Esophagus muscularis mucosa (tissue), 4 donors: ENCODE measurements at regions not wholly inside any gene's neighbourhood (a gene's known extent, or its start where the extent isn't known, plus 50 kb on each side); places are given as distances from the start of the nearest gene placed in this dataset.
"Not testable (repeated sequence)": the region's sequence is repeated elsewhere in the genome, so short reads cannot be mapped to it uniquely, and the experiment has no call there.

ENCODE experiments used
- DNase-seq: peaks from one replicate; pipeline ENCODE4 v3.0.0-alpha.2; 2017; ENCODE audit errors: extremely low spot score
- H3K27ac ChIP-seq, 4 donors: fragments of 200-600 bp; sonication (generic); replicated peaks in 1 of 4; 1 replicate in 3 of 4; 2 replicates in 1 of 4; pipeline ENCODE4 v1.5.1; 2016 to 2019; ENCODE audit warnings: mild to moderate bottlenecking in 1 of 4
- H3K27me3 ChIP-seq, 4 donors: fragments of 200-600 bp; sonication (generic); one replicate each; pipeline versions ENCODE4 v1.5.1 to v1.6.0; 2016 to 2019
- H3K36me3 ChIP-seq, 4 donors: fragments of 200-600 bp; sonication (generic); one replicate each; pipeline ENCODE4 v1.5.1; 2016 to 2019
- H3K4me1 ChIP-seq, 4 donors: fragments of 200-600 bp; sonication (generic); one replicate each; pipeline ENCODE4 v1.5.1; 2016 to 2019
- H3K4me3 ChIP-seq, 4 donors: fragments of 200-600 bp; sonication (generic); 1 replicate in 2 of 4; 2 replicates in 2 of 4; pipeline ENCODE4 v1.5.1; 2016 to 2019; ENCODE audit warnings: mild to moderate bottlenecking in 4 of 4, moderate library complexity in 1 of 4
- H3K9me3 ChIP-seq, 4 donors: fragments of 200-600 bp; sonication (generic); 1 replicate in 3 of 4; 2 replicates in 1 of 4; pipeline ENCODE4 v1.5.1; 2016 to 2019
- CTCF ChIP-seq, 3 experiments: fragments of 200-600 bp in 2 of 3; fragments of 450-650 bp in 1 of 3; sonication (generic) in 2 of 3; IDR thresholded peaks; one replicate each; pipeline ENCODE4 v1.5.1; 2017 to 2019; ENCODE audit warnings: antibody characterized with exemption in 3 of 3, mild to moderate bottlenecking in 2 of 3, moderate library complexity in 1 of 3
- EP300 ChIP-seq: sonication (generic); formaldehyde crosslinking; IDR thresholded peaks from one replicate; pipeline ENCODE4 v1.6.1; 2017; ENCODE audit warnings: antibody characterized with exemption
- POLR2A ChIP-seq: fragments of 450-650 bp; IDR thresholded peaks from one replicate; pipeline ENCODE4 v1.6.1; 2017; ENCODE audit warnings: antibody characterized with exemption, moderate library complexity, mild to moderate bottlenecking, low read depth
- POLR2AphosphoS5 ChIP-seq, 2 donors: sonication (generic); formaldehyde crosslinking; IDR thresholded peaks; one replicate each; pipeline ENCODE4 v1.6.1; 2017; ENCODE audit warnings: antibody characterized with exemption in 2 of 2
- WGBS: methylation state at CpG from one replicate; pipeline ENCODE4 v1.1.5; 2018; 5-methylcytosine and 5-hydroxymethylcytosine counted together
- intact Hi-C: fragments of 100-400 bp; cut with DNase I; formaldehyde crosslinking; loops from one replicate; pipeline ENCODE4 v1.15.1; 2023

- Histone ChIP-seq H3K27ac (no peak overlapping the region), H3K36me3 (no peaks in the 10 kb centered on the region), H3K4me1 (peaks cover 0 to 4% (median 0%) of the 10 kb centered on the region in 4 donors), H3K4me3 (no peak overlapping the region), H3K9me3 (no peaks in the 10 kb centered on the region), H3K27me3 (no peaks in the 10 kb centered on the region)
- intact Hi-C loops: no loop called here
- no peak for TF ChIP-seq POLR2A
- no peak for TF ChIP-seq CTCF (IDR thresholded peaks at IDR 0.05)
- TF ChIP-seq POLR2AphosphoS5 (IDR thresholded peaks at IDR 0.05): no peak
- no peak for TF ChIP-seq EP300
- 65% methylated on average over 3 of the region's 3 CpGs for WGBS
- no peak for DNase-seq
Measured at GRCh38 chr15:57797110-57797509, 90.6 kb downstream of the POLR2M start.

DNA sequence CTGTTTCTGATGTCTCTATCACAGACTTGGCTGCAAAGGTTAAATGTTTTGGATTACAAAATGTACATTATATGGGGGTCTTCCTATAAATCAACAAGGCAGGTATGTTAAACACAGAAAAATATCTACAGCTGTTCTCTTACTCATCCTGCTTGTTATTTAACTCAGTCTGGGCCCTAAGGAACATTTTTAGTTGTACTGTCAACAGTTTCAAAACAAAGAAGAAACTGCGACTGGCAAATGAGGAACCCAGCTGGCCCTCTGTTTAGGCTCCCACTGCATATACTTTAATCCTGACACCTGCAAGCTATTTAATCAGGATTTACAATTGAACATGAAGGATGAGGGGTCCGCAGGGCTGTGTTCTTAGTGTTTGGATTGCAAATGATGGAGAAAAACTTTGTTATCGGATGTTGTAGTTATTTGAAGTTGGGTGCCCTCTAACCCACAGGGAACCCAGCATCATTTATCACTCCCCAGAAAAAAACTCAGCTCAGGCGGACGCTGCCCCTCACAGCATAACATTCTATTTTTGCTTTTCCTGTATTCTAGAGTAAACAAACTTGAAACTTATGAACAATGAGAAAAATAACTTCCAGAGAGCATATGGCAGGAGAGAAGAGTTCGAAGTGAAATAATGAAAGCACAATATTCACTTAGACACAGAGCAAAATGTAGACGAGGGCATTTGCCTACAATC lies 91.2 kb downstream of the POLR2M start:
- DNase-seq: no peak
- WGBS: 49% methylated on average over 7 of the region's 7 CpGs
- TF ChIP-seq POLR2AphosphoS5 (IDR thresholded peaks at IDR 0.05) (no peak), POLR2A (no peak), CTCF (IDR thresholded peaks at IDR 0.05) (no peak), EP300 (no peak)
- Histone ChIP-seq H3K4me3 (no peak overlapping the region), H3K27ac (no peak overlapping the region), H3K4me1 (peaks cover 0 to 4% (median 0%) of the 10 kb centered on the region in 4 donors), H3K27me3 (no peaks in the 10 kb centered on the region), H3K9me3 (no peaks in the 10 kb centered on the region), H3K36me3 (no peaks in the 10 kb centered on the region)
- intact Hi-C loops: no loop called here

DNA sequence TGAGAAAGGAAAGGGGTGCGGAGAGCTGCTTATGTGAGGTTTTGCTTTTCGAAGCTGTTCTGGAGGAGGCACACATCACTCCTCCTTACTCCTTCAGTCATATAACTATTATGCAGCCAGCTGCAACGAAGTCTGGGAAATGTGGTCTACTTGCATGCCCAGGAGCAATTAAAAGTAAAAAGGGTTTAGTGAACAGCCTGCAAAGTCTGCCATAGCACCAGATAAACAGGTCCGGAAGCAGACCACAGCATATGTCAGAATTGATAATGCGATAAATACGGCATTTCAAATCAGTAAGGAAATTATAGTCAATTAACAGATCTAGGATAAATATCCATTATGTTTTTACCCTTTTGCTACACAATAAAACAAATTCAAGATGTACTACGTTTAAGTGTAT lies 99.5 kb downstream of the POLR2M start:
- no peaks in the 10 kb centered on the region for H3K4me1 ChIP-seq
- peaks cover 0 to 4% (median 0%) of the 10 kb centered on the region in 4 donors for H3K9me3 ChIP-seq
- DNase-seq: no peak
- no peaks in the 10 kb centered on the region for H3K27me3 ChIP-seq
- intact Hi-C loops: no loop called here
- WGBS: 69% methylated on average over 7 of the region's 7 CpGs
- TF ChIP-seq CTCF (IDR thresholded peaks at IDR 0.05) (no peak), POLR2A (no peak), EP300 (no peak), POLR2AphosphoS5 (IDR thresholded peaks at IDR 0.05) (no peak)
- no peaks in the 10 kb centered on the region for H3K36me3 ChIP-seq
- no peak overlapping the region for H3K4me3 ChIP-seq
- no peak overlapping the region for H3K27ac ChIP-seq

DNA sequence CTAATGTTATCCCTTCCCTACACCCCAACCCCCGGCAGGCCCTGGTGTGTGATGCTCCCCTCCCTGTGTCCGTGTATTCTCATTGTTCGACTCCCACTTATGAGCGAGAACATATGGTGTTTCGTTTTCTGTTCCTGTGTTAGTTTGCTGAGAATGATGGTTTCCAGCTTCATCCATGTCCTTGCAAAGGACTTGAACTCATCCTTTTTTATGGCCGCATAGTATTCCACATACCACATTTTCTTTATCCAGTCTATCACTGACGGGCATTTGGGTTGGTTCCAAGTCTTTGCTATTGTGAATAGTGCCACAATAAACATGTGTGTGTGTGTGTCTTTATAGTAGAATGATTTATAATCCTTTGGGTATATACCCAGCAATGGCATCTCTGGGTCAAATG lies 102.8 kb downstream of the POLR2M start:
- intact Hi-C loops, H3K27ac ChIP-seq, H3K4me3 ChIP-seq, DNase-seq, H3K36me3 ChIP-seq, H3K4me1 ChIP-seq, H3K27me3 ChIP-seq, H3K9me3 ChIP-seq: not testable (repeated sequence)
- WGBS: 96% methylated on average over 7 of the region's 7 CpGs

- no peak for DNase-seq
- no peaks in the 10 kb centered on the region for H3K9me3 ChIP-seq
- 97% methylated on average over 6 of the region's 6 CpGs for WGBS
- no peak overlapping the region for H3K4me3 ChIP-seq
- no peaks in the 10 kb centered on the region for H3K4me1 ChIP-seq
- H3K27ac ChIP-seq: no peak overlapping the region
- peaks cover 0 to 14% (median 0%) of the 10 kb centered on the region in 4 donors for H3K27me3 ChIP-seq
- intact Hi-C loops: no loop called here
- TF ChIP-seq POLR2AphosphoS5 (IDR thresholded peaks at IDR 0.05): no peak
- TF ChIP-seq EP300: no peak
- H3K36me3 ChIP-seq: no peaks in the 10 kb centered on the region
Measured at GRCh38 chr15:57816599-57816998, 110.1 kb downstream of the POLR2M start.

DNA sequence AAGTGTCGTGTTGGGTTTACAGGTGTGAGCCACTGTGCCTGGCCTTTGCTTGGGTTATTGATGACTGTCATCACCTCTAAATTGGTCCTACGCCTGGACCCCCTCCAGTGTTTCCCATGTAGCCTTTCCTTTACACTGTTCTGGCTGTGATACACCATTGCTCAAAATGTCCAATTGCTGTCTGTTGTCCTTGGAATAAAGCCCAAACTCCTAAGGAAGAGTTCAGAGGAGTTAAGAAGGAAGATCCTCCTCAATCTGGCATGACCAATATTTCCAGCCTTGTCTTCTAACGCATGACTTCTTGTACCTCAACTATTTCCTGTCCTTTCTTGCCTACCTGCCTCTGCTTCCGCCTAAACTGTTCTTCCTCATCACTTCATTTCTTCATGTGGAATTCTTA lies 113.1 kb downstream of the POLR2M start:
- intact Hi-C loops: no loop called here
- Histone ChIP-seq H3K9me3 (no peaks in the 10 kb centered on the region), H3K4me1 (no peaks in the 10 kb centered on the region), H3K27me3 (peaks cover 0 to 10% (median 0%) of the 10 kb centered on the region in 4 donors), H3K4me3 (no peak overlapping the region), H3K27ac (no peak overlapping the region), H3K36me3 (no peaks in the 10 kb centered on the region)
- WGBS: 75% methylated on average over 4 of the region's 4 CpGs
- TF ChIP-seq POLR2AphosphoS5 (IDR thresholded peaks at IDR 0.05) (no peak), CTCF (IDR thresholded peaks at IDR 0.05) (no peak), POLR2A (no peak), EP300 (no peak)
- no peak for DNase-seq
